Astrocyte (in vitro differentiated cells and primary cell): ENCODE measurements at regions not wholly inside any gene's neighbourhood (a gene's known extent, or its start where the extent isn't known, plus 50 kb on each side); places are given as distances from the start of the nearest gene placed in this dataset.

ENCODE experiments used
- DNase-seq: peaks from one replicate; pipeline ENCODE4 v3.0.0-alpha.2; 2010; ENCODE audit warnings: low read depth
- FAIRE-seq: peaks from 2 replicates; lab custom pipeline; 2011; peaks lifted over from hg19 to GRCh38; lab: Jason Lieb, UNC
- H2AFZ ChIP-seq: 2 replicates; pipeline ENCODE4 v1.6.0; 2012; ENCODE audit warnings: low read depth, low read length, inconsistent platforms
- H3K27ac ChIP-seq: 2 replicates; pipeline ENCODE4 v1.5.1; 2011; ENCODE audit warnings: low read depth, low read length, inconsistent platforms
- H3K27me3 ChIP-seq: 2 replicates; pipeline ENCODE4 v1.6.0; 2011; ENCODE audit warnings: low read length, inconsistent platforms; ENCODE audit not compliant: insufficient read depth
- H3K36me3 ChIP-seq: 2 replicates; pipeline ENCODE4 v1.5.1; 2011; ENCODE audit warnings: low read length, inconsistent platforms; ENCODE audit not compliant: insufficient read depth
- H3K4me1 ChIP-seq: 2 replicates; pipeline ENCODE4 v1.5.1; 2011; ENCODE audit warnings: low read length, inconsistent platforms; ENCODE audit not compliant: insufficient read depth
- H3K4me2 ChIP-seq: 2 replicates; pipeline ENCODE4 v1.6.0; 2012; ENCODE audit warnings: low read length, inconsistent platforms
- H3K4me3 ChIP-seq: 2 replicates; pipeline ENCODE4 v1.5.1; 2011; ENCODE audit warnings: low read depth, mild to moderate bottlenecking, low read length, inconsistent platforms; ENCODE audit not compliant: insufficient read depth
- H3K79me2 ChIP-seq: 2 replicates; pipeline ENCODE4 v1.6.0; 2012; ENCODE audit warnings: mild to moderate bottlenecking, low read length, inconsistent platforms; ENCODE audit not compliant: insufficient read depth
- H3K9ac ChIP-seq: 2 replicates; pipeline ENCODE4 v1.6.0; 2012; ENCODE audit warnings: mild to moderate bottlenecking, low read length, inconsistent platforms
- H3K9me3 ChIP-seq: 2 replicates; pipeline ENCODE4 v1.5.1; 2012; ENCODE audit warnings: low read depth, mild to moderate bottlenecking, low read length, inconsistent platforms; ENCODE audit not compliant: insufficient read depth
- H4K20me1 ChIP-seq: 2 replicates; pipeline ENCODE4 v1.6.0; 2012; ENCODE audit warnings: low read length, inconsistent platforms; ENCODE audit not compliant: insufficient read depth
- H3K27ac Mint-ChIP-seq: one replicate; pipeline ENCODE4 v1.8.0; 2021; ENCODE audit warnings: mild to moderate bottlenecking, mixed read lengths; ENCODE audit not compliant: unreplicated experiment
- H3K27me3 Mint-ChIP-seq: one replicate; pipeline ENCODE4 v1.8.0; 2021; ENCODE audit warnings: low read depth, mixed read lengths; ENCODE audit not compliant: unreplicated experiment
- H3K36me3 Mint-ChIP-seq: one replicate; pipeline ENCODE4 v1.8.0; 2021; ENCODE audit warnings: low read depth, mixed read lengths; ENCODE audit not compliant: unreplicated experiment
- H3K4me1 Mint-ChIP-seq: one replicate; pipeline ENCODE4 v1.8.0; 2021; ENCODE audit warnings: low read depth, mixed read lengths; ENCODE audit not compliant: unreplicated experiment
- H3K4me3 Mint-ChIP-seq: one replicate; pipeline ENCODE4 v1.8.0; 2021; ENCODE audit warnings: mild to moderate bottlenecking, moderate library complexity, mixed read lengths; ENCODE audit not compliant: unreplicated experiment
- H3K9me3 Mint-ChIP-seq: one replicate; pipeline ENCODE4 v1.8.0; 2021; ENCODE audit warnings: mild to moderate bottlenecking, mixed read lengths; ENCODE audit not compliant: unreplicated experiment
- CTCF ChIP-seq: IDR thresholded peaks from 2 replicates; pipeline ENCODE4 v1.5.1; 2011; ENCODE audit warnings: low read depth, mild to moderate bottlenecking, inconsistent platforms, low read length, moderate library complexity; ENCODE audit not compliant: insufficient read depth
- EZH2 ChIP-seq: IDR thresholded peaks from 2 replicates; pipeline ENCODE4 v1.6.1; 2012; ENCODE audit warnings: mild to moderate bottlenecking, low read length, inconsistent platforms; ENCODE audit not compliant: insufficient read depth

DNA sequence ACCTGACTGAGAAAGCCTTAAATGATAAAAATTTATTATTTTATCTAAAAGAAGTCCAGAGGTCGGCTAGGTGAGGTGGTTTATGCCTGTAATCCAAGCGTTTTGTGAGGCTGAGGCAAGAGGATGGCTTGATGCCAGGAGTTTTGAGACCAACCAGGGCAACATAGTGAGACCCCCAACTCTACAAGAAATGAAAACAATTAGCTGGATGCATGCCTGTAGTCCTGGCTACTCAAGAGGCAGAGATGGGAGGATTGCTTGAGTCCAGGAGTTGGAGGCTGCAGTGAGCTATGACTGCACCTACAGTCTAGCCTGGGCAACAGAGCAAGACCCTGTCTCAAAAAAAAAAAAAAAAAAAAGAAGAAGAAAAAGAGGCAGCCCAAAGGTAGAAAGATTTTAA lies 179.9 kb upstream of the KIF2A start:
- no peak for FAIRE-seq
- Histone ChIP-seq H2AFZ (no peak overlapping the region), H3K9me3 (peaks cover 5% of the 10 kb centered on the region), H3K27me3 (no peaks in the 10 kb centered on the region), H3K4me1 (no peaks in the 10 kb centered on the region), H3K4me3 (no peak overlapping the region), H3K27ac (no peak overlapping the region), H4K20me1 (no peaks in the 10 kb centered on the region), H3K9ac (no peak overlapping the region), H3K4me2 (no peak overlapping the region), H3K79me2 (no peaks in the 10 kb centered on the region), H3K36me3 (no peaks in the 10 kb centered on the region)
- Mint-ChIP-seq H3K4me1 (no peaks in the 10 kb centered on the region), H3K27me3 (peaks cover 2% of the 10 kb centered on the region), H3K4me3 (no peak overlapping the region), H3K27ac (no peak overlapping the region), H3K9me3 (peaks cover 1% of the 10 kb centered on the region), H3K36me3 (no peaks in the 10 kb centered on the region)
- no peak for DNase-seq
- no peak for TF ChIP-seq CTCF
- TF ChIP-seq EZH2 = no peak

- Mint-ChIP-seq H3K27me3 (peaks cover 2% of the 10 kb centered on the region), H3K4me3 (no peak overlapping the region), H3K27ac (no peak overlapping the region), H3K4me1 (peaks cover 6% of the 10 kb centered on the region), H3K9me3 (peaks cover 7% of the 10 kb centered on the region), H3K36me3 (no peaks in the 10 kb centered on the region)
- Histone ChIP-seq H3K27me3 (no peaks in the 10 kb centered on the region), H3K27ac (no peak overlapping the region), H4K20me1 (no peaks in the 10 kb centered on the region), H2AFZ (no peak overlapping the region), H3K4me1 (no peaks in the 10 kb centered on the region), H3K36me3 (no peaks in the 10 kb centered on the region), H3K4me2 (no peak overlapping the region), H3K4me3 (no peak overlapping the region), H3K79me2 (no peaks in the 10 kb centered on the region), H3K9ac (no peak overlapping the region), H3K9me3 (no peaks in the 10 kb centered on the region)
- FAIRE-seq (no peak), DNase-seq (no peak)
- TF ChIP-seq CTCF (no peak), EZH2 (no peak)
Measured at GRCh38 chr5:62127098-62127736, 178.8 kb upstream of the KIF2A start.

- Histone ChIP-seq H3K36me3 (no peaks in the 10 kb centered on the region), H3K4me1 (no peaks in the 10 kb centered on the region), H3K9ac (no peak overlapping the region), H3K27me3 (no peaks in the 10 kb centered on the region), H2AFZ (no peak overlapping the region), H3K9me3 (no peaks in the 10 kb centered on the region), H3K79me2 (no peaks in the 10 kb centered on the region), H4K20me1 (no peaks in the 10 kb centered on the region), H3K4me3 (no peak overlapping the region), H3K27ac (no peak overlapping the region), H3K4me2 (no peak overlapping the region)
- Mint-ChIP-seq H3K36me3 (no peaks in the 10 kb centered on the region), H3K4me3 (no peak overlapping the region), H3K9me3 (peaks cover 8% of the 10 kb centered on the region), H3K27ac (no peak overlapping the region), H3K4me1 (peaks cover 11% of the 10 kb centered on the region), H3K27me3 (peaks cover 2% of the 10 kb centered on the region)
- FAIRE-seq = no peak
- no peak for DNase-seq
- TF ChIP-seq CTCF (no peak), EZH2 (no peak)
Measured at GRCh38 chr5:62130107-62130506, 175.9 kb upstream of the KIF2A start.
